ENCODE measurements at regions not wholly inside any gene's neighbourhood (a gene's known extent, or its start where the extent isn't known, plus 50 kb on each side); places are given as distances from the start of the nearest gene placed in this dataset.

DNA sequence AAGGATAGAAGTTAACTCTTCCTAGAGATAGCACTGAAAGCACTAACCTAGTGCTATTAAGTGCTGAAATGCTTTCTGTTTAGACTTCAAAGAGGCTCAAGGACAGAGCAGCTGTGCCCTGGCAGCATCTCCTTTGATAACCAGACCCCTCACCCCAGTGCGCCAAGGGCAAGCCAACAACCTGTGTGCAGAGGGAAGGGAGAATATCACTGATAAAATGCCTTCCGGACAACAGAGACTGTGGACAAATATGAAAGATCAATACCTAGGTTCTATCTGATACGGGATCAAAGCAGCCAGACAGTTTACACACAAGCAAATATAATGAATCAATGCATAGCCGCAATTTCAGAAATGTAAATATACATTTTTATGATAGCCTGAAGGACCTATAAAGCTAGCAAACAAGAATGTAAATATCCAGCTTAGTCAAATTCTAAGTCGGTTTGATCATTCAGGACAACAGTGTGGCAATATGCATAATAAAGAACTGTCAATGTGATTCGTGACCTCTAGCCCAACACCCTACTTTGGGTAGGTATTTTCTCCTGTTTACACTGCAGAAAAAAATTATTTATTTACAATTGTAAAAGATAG is 91.8 kb upstream of the RFX8 start (continued):
- TF ChIP-seq ZBTB11 (CRISPR knock-in tag; IDR thresholded peaks at IDR 0.05) (no peak), ZNF140 (CRISPR knock-in tag; IDR thresholded peaks at IDR 0.05) (no peak), SMARCA5 (IDR thresholded peaks at IDR 0.05) (no peak), E2F6 (IDR thresholded peaks at IDR 0.05; ENCODE audit: borderline replicate concordance in 1 of 2, extremely low read depth in 1 of 2, insufficient read depth in 1 of 2, insufficient read length in 1 of 2, low read depth in 1 of 2, low read length in 1 of 2, poor library complexity in 1 of 2, severe bottlenecking in 1 of 2) (no peak), ZNF644 (tag; IDR thresholded peaks at IDR 0.05; ENCODE audit: low read depth) (no peak), ARID2 (IDR thresholded peaks at IDR 0.05) (no peak), WHSC1 (IDR thresholded peaks at IDR 0.05; ENCODE audit: low read length) (no peak), MXI1 (IDR thresholded peaks at IDR 0.05; ENCODE audit: low read depth, low read length) (no peak), ZNF184 (CRISPR knock-in tag; IDR thresholded peaks at IDR 0.05) (no peak), EWSR1 (IDR thresholded peaks at IDR 0.05; ENCODE audit: borderline replicate concordance, low read depth, partially characterized antibody) (no peak)
- TF ChIP-seq, protein P1, sequence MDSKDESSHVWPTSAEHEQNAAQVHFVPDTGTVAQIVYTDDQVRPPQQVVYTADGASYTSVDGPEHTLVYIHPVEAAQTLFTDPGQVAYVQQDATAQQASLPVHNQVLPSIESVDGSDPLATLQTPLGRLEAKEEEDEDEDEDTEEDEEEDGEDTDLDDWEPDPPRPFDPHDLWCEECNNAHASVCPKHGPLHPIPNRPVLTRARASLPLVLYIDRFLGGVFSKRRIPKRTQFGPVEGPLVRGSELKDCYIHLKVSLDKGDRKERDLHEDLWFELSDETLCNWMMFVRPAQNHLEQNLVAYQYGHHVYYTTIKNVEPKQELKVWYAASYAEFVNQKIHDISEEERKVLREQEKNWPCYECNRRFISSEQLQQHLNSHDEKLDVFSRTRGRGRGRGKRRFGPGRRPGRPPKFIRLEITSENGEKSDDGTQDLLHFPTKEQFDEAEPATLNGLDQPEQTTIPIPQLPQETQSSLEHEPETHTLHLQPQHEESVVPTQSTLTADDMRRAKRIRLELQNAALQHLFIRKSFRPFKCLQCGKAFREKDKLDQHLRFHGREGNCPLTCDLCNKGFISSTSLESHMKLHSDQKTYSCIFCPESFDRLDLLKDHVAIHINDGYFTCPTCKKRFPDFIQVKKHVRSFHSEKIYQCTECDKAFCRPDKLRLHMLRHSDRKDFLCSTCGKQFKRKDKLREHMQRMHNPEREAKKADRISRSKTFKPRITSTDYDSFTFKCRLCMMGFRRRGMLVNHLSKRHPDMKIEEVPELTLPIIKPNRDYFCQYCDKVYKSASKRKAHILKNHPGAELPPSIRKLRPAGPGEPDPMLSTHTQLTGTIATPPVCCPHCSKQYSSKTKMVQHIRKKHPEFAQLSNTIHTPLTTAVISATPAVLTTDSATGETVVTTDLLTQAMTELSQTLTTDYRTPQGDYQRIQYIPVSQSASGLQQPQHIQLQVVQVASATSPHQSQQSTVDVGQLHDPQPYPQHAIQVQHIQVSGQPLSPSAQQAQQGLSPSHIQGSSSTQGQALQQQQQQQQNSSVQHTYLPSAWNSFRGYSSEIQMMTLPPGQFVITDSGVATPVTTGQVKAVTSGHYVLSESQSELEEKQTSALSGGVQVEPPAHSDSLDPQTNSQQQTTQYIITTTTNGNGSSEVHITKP (IDR thresholded peaks at IDR 0.05; ENCODE audit: partially characterized antibody) = no peak
- TF ChIP-seq, protein P2, sequence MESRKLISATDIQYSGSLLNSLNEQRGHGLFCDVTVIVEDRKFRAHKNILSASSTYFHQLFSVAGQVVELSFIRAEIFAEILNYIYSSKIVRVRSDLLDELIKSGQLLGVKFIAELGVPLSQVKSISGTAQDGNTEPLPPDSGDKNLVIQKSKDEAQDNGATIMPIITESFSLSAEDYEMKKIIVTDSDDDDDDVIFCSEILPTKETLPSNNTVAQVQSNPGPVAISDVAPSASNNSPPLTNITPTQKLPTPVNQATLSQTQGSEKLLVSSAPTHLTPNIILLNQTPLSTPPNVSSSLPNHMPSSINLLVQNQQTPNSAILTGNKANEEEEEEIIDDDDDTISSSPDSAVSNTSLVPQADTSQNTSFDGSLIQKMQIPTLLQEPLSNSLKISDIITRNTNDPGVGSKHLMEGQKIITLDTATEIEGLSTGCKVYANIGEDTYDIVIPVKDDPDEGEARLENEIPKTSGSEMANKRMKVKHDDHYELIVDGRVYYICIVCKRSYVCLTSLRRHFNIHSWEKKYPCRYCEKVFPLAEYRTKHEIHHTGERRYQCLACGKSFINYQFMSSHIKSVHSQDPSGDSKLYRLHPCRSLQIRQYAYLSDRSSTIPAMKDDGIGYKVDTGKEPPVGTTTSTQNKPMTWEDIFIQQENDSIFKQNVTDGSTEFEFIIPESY (CRISPR knock-in tag; IDR thresholded peaks at IDR 0.05) = no peak
